C4-2B (cell line): ENCODE measurements at regions not wholly inside any gene's neighbourhood (a gene's known extent, or its start where the extent isn't known, plus 50 kb on each side); places are given as distances from the start of the nearest gene placed in this dataset.

Source experiments
- H3K27ac ChIP-seq: fragments of 450-650 bp; 2 replicates; pipeline ENCODE4 v1.5.1; 2017
- CTCF ChIP-seq: fragments of 450-650 bp; conservative IDR thresholded peaks from 2 replicates; pipeline ENCODE4 v1.5.1; 2017; ENCODE audit warnings: mild to moderate bottlenecking
- ZFX ChIP-seq: fragments of 450-650 bp; IDR thresholded peaks from 2 replicates; pipeline ENCODE4 v1.6.1; 2017

- TF ChIP-seq ZFX (no peak), CTCF (no peak)
- no peak overlapping the region for H3K27ac ChIP-seq
These were observed 111.6 kb downstream of the AQP9 start for GRCh38 chr15:58249646-58250312.

DNA sequence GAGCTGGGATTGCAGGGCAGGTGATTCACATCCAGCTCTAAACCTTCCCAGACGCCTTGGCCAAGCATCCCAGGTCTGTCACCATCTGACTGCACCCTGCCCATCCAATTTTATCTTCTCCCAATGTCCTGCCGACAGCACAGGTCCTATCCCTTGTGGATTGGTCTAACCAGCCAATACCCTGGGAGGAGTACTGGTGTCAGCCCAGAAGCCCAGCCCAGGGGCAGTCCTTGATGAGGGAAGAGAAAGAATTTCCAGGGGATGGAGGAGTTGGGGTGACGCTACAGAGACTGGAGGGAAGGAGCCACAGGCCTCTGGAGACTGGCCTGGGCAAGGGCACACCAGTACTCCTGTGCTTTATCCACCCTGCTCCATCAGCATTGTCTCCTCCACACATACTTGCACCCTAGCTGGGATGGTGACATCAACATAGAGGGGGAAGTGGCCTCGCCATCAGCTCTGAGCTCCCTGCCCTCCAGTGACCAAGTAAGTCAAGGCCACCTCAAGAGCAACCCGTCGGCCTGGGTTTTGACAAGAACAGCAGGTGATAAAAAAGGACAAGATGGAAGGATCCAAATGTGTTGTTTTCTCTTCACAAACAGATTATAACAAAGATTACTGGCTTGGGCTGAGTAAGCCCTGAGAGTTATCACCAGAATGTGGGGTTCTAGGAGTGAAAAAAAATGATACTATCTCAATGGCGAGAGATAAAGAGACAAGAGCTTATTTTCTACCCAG, 114.6 kb downstream of the AQP9 start:
- no peak overlapping the region for H3K27ac ChIP-seq
- TF ChIP-seq ZFX = no peak
- TF ChIP-seq CTCF = no peak

GRCh38 chr15:58257776-58258325, 119.7 kb downstream of the AQP9 start:
- TF ChIP-seq ZFX (no peak), CTCF (no peak)
- no peak overlapping the region for H3K27ac ChIP-seq

DNA sequence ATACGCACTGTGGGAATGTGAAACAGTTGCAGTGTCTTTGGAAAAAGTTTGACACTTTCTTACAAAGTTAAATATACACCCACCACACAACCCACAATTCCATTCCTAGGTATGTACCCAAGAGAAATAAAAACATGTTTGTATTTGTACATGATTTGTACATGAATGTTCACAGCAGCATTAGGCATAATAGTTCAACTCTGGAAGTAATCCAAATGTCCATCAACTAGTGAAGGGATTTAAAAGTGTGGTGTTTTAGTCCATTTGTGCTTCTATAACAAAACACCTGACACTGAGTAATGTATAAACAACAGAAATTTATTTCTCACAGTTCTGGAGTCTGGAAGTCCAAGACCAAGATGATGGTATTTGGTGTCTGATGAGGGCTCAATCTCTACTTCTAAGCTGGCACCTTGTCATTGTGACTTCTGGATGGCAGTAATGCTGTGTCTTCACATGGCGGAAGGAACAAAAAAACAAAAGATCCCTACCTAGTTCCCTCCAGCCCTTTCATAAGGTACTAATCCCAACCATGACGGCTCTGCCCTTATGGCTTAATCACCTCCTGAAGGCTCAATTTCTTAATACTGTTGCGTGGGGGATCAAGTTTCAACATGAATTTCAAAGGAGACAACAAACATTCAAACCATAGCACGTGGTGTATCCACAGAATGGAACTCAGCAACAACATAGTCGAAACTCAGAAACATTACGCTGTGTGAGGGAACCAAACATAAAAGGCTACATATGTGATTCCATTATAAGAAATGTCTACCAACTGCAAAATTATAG, 120.5 kb downstream of the AQP9 start:
- no peak overlapping the region for H3K27ac ChIP-seq
- TF ChIP-seq ZFX = no peak
- TF ChIP-seq CTCF = no peak

- TF ChIP-seq ZFX = no peak
- no peak for TF ChIP-seq CTCF
- no peak overlapping the region for H3K27ac ChIP-seq
These were observed 122.1 kb downstream of the AQP9 start for GRCh38 chr15:58260205-58260724.

DNA sequence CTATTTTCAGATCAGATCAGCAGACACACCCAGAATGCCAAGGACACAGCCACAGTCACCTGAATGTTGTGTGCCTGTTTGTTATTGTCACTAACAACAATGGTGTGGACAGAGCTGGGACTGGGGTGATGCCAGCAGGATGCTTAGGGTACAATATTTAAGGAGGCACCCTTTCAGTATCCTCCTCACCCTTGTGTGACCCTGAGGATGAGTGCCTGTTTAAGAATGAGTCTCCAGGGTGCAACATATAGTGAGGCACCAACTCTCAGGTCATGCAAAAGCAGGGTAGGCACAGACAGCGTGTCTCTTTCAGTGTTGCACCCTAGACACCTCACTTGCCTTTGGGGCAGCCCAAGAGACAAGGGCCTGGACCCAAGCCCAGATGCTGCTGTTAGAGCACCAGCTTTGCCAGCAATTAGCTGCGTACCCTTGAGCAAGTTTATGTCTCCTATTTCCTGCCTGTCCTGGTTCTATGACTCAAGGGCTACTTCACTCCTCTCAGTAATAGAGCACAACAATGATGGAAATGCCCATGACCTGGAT, 122.6 kb downstream of the AQP9 start:
- H3K27ac ChIP-seq = no peak overlapping the region

More for the DNA sequence above, 122.6 kb downstream of the AQP9 start:
- no peak for TF ChIP-seq ZFX
- TF ChIP-seq CTCF = no peak
